Ishikawa (cell line): ENCODE measurements at regions not wholly inside any gene's neighbourhood (a gene's known extent, or its start where the extent isn't known, plus 50 kb on each side); places are given as distances from the start of the nearest gene placed in this dataset.

Experiments
- CEBPB ChIP-seq: IDR thresholded peaks from 2 replicates; pipeline ENCODE4 v1.6.1; 2012
- CREB1 ChIP-seq: IDR thresholded peaks from 2 replicates; pipeline ENCODE4 v1.6.1; 2012; ENCODE audit warnings: low read depth
- EGR1 ChIP-seq: IDR thresholded peaks from 2 replicates; pipeline ENCODE4 v1.6.1; 2012
- EP300 ChIP-seq: IDR thresholded peaks from 2 replicates; pipeline ENCODE4 v1.6.1; 2012; ENCODE audit warnings: borderline replicate concordance
- FOXM1 ChIP-seq: IDR thresholded peaks from 2 replicates; pipeline ENCODE4 v1.6.1; 2012; ENCODE audit warnings: low read depth, borderline replicate concordance
- MAX ChIP-seq: IDR thresholded peaks from 2 replicates; pipeline ENCODE4 v1.6.1; 2012
- NFIC ChIP-seq: IDR thresholded peaks from 2 replicates; pipeline ENCODE4 v1.6.1; 2012
- RAD21 ChIP-seq: IDR thresholded peaks from 2 replicates; pipeline ENCODE4 v1.6.1; 2012; ENCODE audit warnings: low read depth
- REST ChIP-seq: IDR thresholded peaks from 2 replicates; pipeline ENCODE4 v1.6.1; 2012; ENCODE audit warnings: low read depth, mild to moderate bottlenecking
- TAF1 ChIP-seq: IDR thresholded peaks from 2 replicates; pipeline ENCODE4 v1.6.1; 2012; ENCODE audit warnings: low read depth, mild to moderate bottlenecking
- TCF12 ChIP-seq: IDR thresholded peaks from 2 replicates; pipeline ENCODE4 v1.6.1; 2012; ENCODE audit warnings: low read depth
- TEAD4 ChIP-seq: IDR thresholded peaks from 2 replicates; pipeline ENCODE4 v1.6.1; 2012
- YY1 ChIP-seq: IDR thresholded peaks from 2 replicates; pipeline ENCODE4 v1.6.1; 2012; ENCODE audit warnings: low read depth
- ZBTB7A ChIP-seq: IDR thresholded peaks from 2 replicates; pipeline ENCODE4 v1.6.1; 2012; ENCODE audit warnings: low read depth
- TF ChIP-seq, protein P1 (sequence below): IDR thresholded peaks from 2 replicates; pipeline ENCODE4 v1.6.1; 2012

DNA sequence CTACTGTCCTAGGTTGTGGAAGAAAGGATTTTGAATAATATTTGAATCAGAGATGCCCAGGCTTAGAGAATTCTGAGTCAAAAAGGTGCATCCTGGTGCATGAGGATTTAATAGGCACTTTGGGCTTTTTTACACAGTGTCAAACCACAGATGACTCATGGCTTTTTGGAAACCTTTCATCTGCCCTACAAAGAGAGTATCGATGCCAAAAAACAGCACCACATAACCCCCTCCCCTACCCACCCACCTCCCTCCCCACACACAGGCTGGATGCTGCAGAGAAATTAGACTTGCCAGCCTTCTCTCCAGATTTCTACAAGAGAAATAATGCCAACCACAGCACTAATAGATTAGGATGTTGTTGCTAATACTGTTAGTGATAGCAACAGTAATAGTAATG is 779.3 kb downstream of the NLGN4X start:
- TF ChIP-seq CREB1 (no peak), ZBTB7A (no peak), RAD21 (no peak), TAF1 (no peak), TEAD4 (no peak), YY1 (no peak), FOXM1 (no peak), CEBPB (no peak), NFIC (no peak), EGR1 (no peak), EP300 (no peak), MAX (no peak), REST (no peak), TCF12 (no peak)
- TF ChIP-seq, protein P1, sequence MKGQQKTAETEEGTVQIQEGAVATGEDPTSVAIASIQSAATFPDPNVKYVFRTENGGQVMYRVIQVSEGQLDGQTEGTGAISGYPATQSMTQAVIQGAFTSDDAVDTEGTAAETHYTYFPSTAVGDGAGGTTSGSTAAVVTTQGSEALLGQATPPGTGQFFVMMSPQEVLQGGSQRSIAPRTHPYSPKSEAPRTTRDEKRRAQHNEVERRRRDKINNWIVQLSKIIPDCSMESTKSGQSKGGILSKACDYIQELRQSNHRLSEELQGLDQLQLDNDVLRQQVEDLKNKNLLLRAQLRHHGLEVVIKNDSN = no peak

DNA sequence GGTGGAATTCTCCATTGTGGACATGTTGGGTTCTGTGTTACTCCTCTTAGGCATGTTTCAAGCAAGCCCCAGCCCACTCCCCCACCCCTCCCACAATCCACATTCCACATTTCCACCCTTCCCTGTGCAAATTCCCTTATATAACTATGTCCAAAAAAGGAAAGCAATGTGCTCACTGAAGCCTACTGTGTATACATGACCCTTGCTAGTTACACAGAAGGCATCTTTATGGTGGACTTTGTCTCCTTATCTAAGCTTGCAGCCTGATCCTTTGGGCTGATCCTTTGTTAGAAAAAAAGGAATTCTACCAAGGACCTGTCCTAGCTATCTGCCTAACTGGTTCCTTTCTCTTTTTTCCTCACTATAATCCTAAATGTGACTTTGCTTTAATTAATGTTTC is 796.8 kb downstream of the NLGN4X start:
- TF ChIP-seq CEBPB (no peak), ZBTB7A (no peak), CREB1 (no peak), TEAD4 (no peak), TCF12 (no peak), EP300 (no peak), EGR1 (no peak)
- TF ChIP-seq, protein P1 = no peak

- TF ChIP-seq ZBTB7A (no peak), EP300 (no peak), YY1 (no peak), REST (no peak), CEBPB (no peak), TAF1 (no peak), RAD21 (no peak), CREB1 (no peak), NFIC (no peak), TEAD4 (no peak), FOXM1 (no peak), TCF12 (no peak), EGR1 (no peak), MAX (no peak)
- TF ChIP-seq, protein P1 = no peak
Measured at GRCh38 chrX:5425119-5425518, 803.5 kb downstream of the NLGN4X start.

GRCh38 chrX:5417381-5417780 is 811.3 kb downstream of the NLGN4X start:
- TF ChIP-seq ZBTB7A = no peak
- TF ChIP-seq, protein P1 = no peak
- no peak for TF ChIP-seq TEAD4
- TF ChIP-seq YY1 = no peak
- no peak for TF ChIP-seq REST
- no peak for TF ChIP-seq TCF12
- TF ChIP-seq MAX = no peak
- TF ChIP-seq EGR1 = no peak
- no peak for TF ChIP-seq NFIC
- no peak for TF ChIP-seq RAD21
- TF ChIP-seq TAF1 = no peak
- TF ChIP-seq CREB1 = no peak
- no peak for TF ChIP-seq EP300
- TF ChIP-seq FOXM1 = no peak
- no peak for TF ChIP-seq CEBPB
